GM20431 (cell line): ENCODE measurements at regions not wholly inside any gene's neighbourhood (a gene's known extent, or its start where the extent isn't known, plus 50 kb on each side); places are given as distances from the start of the nearest gene placed in this dataset.
"Not testable (repeated sequence)": the region's sequence is repeated elsewhere in the genome, so short reads cannot be mapped to it uniquely, and the experiment has no call there.

Experiments
- in situ Hi-C: fragments of 300-500 bp; cut with MseI, MboI; formaldehyde crosslinking; loops from one replicate; pipeline ENCODE4 v1.15.0; 2020; ENCODE audit warnings: low sequenced_read_pairs; ENCODE audit not compliant: unreplicated experiment

GRCh38 chr13:34152996-34153395 lies 335.0 kb downstream of the RFC3 start:
- in situ Hi-C loops: no loop called here

DNA sequence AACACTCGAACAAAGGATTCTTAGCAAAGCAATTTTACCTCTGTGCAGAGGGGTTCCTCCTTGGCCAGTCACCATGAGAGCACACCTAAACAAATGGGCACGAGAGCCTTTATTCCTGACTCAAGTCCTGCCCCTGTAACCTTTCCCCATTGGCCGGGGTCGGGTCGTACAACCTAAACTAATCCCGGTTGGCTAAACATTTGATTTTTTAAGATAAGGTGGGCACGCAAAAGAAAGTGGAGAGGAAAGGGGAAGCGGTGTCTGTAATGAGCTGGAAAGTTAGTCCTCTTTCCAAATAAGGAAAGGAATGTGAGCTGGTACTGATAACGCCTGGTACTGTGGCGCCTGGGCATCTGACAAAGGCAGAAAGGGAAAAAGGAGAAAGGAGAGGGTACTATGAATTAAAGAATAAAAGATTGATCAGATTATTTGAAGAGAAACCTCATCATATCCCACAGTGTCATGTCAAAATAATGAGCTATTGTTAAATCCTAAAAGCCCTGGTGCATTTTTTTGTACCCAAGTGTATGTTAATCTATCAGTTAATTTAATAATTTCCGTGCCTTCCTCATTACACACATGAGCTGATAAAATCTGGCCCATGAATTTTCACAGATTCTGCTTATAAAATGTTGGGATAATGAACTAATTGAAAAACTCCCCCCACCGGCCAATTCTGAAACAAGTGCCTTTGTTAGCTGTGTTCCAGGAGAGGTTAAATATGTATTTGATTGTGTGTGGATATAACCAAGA lies 335.7 kb downstream of the RFC3 start:
- in situ Hi-C loops: no loop called here

GRCh38 chr13:34155931-34156607 lies 338.1 kb downstream of the RFC3 start:
- in situ Hi-C loops: no loop called here

DNA sequence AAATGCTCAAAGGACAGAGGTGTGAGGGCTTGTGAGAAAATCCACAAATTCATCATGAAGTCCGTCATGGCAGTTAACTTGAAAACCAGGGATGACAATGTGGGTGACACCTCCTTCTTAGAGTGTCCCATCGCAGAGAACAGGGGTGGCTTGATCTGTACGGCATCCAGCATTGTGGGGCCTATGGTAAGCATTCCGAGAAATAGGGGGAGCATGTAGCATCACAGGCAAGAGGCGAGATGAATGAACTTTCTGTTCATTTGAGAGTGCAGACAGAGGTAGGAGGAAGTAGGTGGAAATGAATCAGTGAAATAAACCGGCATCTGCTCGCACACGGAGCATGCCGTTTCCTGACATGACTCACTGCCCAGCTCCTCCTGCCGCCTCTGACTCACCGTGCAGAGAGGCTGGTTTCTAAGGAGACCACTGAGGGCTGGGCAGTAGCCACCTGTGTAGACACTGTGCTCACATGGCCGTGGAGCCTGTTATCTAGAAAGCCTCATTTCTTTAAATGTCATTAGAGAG lies 339.0 kb downstream of the RFC3 start:
- in situ Hi-C loops: no loop called here

DNA sequence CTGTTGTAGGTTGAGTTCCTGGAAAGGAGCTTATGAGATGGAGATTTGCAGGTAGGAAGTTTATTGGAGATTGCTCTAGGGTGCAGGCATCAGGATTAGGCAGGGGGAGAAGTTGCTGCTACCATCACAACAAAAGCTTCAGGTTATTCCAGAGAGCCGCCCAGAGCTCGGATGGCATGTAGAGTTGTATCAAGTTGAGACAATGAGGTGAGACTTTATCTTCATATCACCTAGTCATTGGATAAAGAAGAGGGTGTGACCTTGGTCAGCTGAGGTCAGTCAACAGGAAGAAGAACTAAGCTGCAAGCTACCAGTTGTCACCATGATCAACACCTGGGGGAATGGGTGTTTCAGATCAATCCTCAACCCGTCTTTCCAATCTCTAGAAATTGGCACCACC lies 342.0 kb downstream of the RFC3 start:
- in situ Hi-C loops: no loop called here

- in situ Hi-C loops: no loop called here
These were observed 344.1 kb downstream of the RFC3 start for GRCh38 chr13:34161931-34162543.

- in situ Hi-C loops: no loop called here
These were observed 344.6 kb downstream of the RFC3 start for GRCh38 chr13:34162544-34162933.

- in situ Hi-C loops: no loop called here
These were observed 346.6 kb downstream of the RFC3 start for GRCh38 chr13:34164582-34164981.

DNA sequence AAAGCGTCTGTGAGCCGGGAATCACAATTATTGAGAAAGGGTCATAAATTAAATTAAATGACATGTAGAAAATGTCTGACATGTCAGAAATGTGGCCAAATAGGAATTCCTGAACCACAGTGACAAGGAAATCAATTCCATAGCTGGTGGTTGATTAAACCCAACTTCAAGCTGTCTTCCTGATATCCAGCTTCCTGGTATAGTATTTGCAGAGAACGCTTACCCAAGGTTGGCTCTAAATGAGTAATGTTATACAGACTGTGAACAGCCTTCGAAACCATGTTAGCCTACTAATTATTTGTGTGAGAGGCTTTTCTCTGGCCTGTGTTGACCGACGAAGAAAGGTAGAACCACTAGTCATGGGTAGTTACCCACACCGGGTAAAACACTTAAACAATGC lies 347.2 kb downstream of the RFC3 start:
- in situ Hi-C loops: no loop called here

DNA sequence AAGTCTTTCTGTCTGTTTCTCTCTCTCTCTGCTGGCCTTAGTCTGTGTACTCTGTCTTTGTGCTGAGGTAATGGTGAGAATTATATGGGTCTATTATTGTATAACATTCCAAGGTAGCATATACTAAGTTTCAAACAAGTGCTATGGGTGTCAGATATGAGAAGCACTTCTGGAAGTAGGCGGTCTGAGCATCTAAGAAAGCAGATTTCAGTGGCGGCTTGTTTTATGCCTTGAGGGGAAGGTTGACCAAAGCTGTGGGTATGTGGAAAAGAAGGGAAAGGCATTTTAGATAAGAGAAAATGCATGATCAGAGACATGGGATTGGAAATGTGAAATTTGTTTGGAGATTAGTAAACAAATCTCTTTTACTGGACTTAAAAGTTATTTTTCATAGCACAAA lies 348.5 kb downstream of the RFC3 start:
- in situ Hi-C loops: no loop called here

- in situ Hi-C loops: no loop called here
These were observed 349.4 kb downstream of the RFC3 start for GRCh38 chr13:34167347-34167746.

- in situ Hi-C loops: no loop called here
These were observed 354.1 kb downstream of the RFC3 start for GRCh38 chr13:34172048-34172447.

DNA sequence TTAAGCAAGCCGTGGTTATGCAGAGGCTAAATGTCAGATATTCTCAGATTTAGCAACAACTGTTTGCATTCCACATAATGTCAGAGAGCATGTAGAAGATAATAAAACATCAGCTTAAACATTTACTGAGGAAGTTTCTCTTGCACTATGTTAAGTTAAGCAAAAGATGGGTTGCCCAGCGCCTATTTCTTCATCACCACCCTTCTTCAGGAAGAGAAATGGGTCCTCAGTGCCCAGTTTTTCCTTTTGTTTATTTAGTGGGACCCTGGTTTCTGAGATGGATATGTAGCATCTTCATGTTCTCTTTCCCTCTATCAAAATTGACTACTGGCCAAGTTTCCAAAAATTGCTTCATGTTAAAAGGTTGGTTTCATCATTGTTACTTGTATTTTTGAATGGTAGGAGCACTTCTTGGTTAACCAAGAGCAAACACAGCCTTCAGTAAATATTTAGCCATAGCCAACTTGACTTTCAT lies 356.8 kb downstream of the RFC3 start:
- in situ Hi-C loops: no loop called here

GRCh38 chr13:34175551-34175950 lies 357.6 kb downstream of the RFC3 start:
- in situ Hi-C loops: no loop called here

DNA sequence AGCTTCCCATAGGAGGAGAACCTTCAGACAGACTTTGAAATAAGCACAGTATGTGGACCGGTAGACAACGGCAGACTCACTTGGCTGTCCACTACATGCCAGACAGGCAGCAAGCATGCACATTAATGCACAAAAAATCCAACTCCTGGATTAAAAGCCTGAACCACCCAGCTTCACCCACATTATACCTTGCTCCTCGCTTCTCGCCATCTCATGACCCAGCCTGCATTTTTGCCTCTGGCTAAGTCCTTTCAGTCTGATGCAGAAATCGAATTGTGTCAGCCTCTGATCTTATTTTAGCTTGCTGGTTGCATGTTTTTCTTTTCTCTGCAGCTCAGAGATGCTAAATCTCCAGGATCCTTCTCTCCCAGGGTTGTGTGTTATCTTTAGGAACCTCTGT lies 358.7 kb downstream of the RFC3 start:
- in situ Hi-C loops: no loop called here

DNA sequence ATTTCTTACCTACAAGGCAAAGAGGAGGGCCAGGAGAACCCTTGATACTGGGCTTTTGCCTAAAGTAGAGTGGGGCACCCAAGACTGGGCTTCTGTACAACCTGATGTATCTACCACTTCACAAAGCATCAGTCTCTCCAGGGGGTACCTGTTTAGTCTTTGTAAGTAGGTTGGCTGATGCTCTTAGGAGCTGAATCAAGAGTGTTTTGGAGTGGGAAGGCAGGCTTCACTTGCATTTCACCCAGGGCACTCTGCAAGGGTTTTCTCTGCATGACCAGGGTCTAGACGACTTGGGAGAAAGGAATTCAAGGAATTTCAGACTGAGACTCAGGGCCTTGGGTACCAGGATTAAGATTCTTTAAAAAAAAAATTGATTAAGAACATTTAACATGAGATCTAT lies 361.5 kb downstream of the RFC3 start:
- in situ Hi-C loops: no loop called here

DNA sequence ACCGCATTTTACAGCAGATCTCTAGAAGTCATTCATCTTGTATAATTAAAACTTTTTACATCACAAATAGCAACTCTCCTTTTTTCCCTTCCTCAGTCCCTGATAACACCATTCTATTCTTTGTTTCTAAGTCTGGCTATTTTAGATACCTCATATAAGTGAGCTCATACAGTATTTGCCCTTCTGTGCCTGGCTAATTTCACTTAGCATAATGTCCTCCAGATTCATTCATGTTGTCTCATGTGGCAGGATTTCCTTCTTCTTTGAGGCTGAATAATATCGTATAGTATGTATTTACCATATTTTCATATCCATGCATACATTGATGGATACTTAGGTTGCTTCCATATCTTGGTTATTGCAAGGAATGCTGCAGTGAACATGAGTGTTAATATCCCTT lies 362.0 kb downstream of the RFC3 start:
- in situ Hi-C loops: no loop called here

DNA sequence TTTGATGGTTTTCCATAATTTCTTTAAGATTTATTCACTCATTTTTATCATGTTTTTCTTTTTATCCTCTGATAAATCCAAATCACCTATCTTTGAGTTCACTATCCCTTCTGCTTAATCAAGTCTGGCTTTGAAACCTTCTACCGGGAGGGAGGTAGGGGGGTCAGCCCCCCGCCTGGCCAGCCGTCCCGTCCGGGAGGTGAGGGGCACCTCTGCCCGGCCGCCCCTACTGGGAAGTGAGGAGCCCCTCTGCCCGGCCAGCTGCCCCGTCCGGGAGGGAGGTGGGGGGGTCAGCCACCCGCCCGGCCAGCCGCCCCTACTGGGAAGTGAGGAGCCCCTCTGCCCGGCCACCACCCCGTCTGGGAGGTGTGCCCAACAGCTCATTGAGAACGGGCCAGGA lies 363.3 kb downstream of the RFC3 start:
- in situ Hi-C loops: not testable (repeated sequence)

DNA sequence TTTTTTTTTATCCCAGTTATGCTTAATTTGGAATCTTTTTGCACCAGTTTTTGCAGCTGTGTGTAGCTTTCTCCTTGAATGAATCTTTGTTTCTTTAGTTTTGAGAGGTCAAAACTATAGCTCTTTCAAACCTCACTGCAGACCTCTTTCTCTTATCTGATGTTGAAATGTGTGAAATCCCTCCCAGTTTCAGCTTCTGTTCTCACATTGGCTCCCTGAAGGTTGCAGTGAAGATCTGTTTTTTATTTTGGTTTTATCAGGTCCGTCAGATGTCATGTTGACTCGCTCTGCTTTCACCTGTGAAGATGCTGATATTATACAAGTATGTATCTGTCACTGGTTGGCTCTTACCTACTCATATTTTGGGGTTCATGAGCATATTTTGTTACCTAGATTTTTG lies 372.0 kb downstream of the RFC3 start:
- in situ Hi-C loops: no loop called here

DNA sequence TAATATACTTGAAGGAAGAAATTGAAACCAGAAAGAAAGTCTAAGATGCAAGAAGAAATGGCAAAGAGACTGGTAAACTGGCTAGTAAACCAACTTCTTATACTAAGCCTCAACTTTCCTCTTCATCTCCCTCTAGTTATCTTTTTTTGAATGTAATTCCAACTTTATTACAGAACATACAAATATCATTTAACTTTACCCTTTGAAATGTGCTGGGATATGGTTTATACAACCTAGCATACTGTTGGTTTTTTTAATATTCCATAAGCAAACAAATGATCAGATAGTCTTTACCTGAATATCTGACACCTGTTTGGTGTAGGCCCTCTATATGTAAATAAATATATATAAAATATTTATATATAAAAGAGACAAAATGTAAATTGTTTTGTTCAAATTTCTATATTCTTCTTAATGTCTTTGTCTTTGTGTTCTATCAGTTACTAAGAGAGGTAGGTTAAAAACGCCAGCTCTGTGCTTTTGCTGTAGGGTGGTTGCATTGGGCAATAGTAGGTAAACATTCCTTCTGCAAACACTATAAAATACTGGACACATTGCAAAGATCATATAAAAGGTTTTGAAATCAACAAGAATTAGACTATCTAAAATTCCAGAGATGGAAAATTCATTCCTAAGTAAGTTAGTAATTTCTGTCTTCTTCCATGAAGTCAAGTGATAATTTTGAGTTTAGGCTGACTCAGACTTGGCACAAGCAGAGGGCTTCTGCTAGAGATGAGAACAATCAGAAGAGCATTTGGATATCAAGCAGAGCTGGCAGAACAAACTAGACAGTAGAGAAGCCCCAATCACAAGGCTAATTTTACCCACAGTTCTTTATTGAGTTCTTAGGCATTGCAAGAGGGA lies 383.3 kb downstream of the RFC3 start:
- in situ Hi-C loops: no loop called here
